ENCODE measurements at regions not wholly inside any gene's neighbourhood (a gene's known extent, or its start where the extent isn't known, plus 50 kb on each side); places are given as distances from the start of the nearest gene placed in this dataset.

GRCh38 chr18:24662412-24662821 lies 202.0 kb downstream of the HRH4 start:
- Histone ChIP-seq H3K4me3 (ENCODE audit: low read length) (no peak overlapping the region), H3K27me3 (ENCODE audit: insufficient read depth, low read length) (no peaks in the 10 kb centered on the region)

GRCh38 chr18:24663026-24663425 lies 202.6 kb downstream of the HRH4 start:
- Histone ChIP-seq H3K27me3 (ENCODE audit: insufficient read depth, low read length) (no peaks in the 10 kb centered on the region), H3K4me3 (ENCODE audit: low read length) (no peak overlapping the region), H3K9me3 (ENCODE audit: low read depth, low read length) (no peaks in the 10 kb centered on the region), H3K4me1 (ENCODE audit: insufficient read depth, low read length) (peaks cover 11% of the 10 kb centered on the region)

More at GRCh38 chr18:24662412-24662821, 202.0 kb downstream of the HRH4 start:
- H3K4me1 ChIP-seq (ENCODE audit: insufficient read depth, low read length) = peaks cover 11% of the 10 kb centered on the region
- no peaks in the 10 kb centered on the region for H3K9me3 ChIP-seq (ENCODE audit: low read depth, low read length)

- no peaks in the 10 kb centered on the region for H3K27me3 ChIP-seq (ENCODE audit: insufficient read depth, low read length)
- H3K4me1 ChIP-seq (ENCODE audit: insufficient read depth, low read length) = no peaks in the 10 kb centered on the region
- no peaks in the 10 kb centered on the region for H3K9me3 ChIP-seq (ENCODE audit: low read depth, low read length)
- no peak overlapping the region for H3K4me3 ChIP-seq (ENCODE audit: low read length)
Measured at GRCh38 chr18:24669015-24669414, 208.6 kb downstream of the HRH4 start.

- Histone ChIP-seq H3K4me1 (ENCODE audit: insufficient read depth, low read length) (no peaks in the 10 kb centered on the region), H3K27me3 (ENCODE audit: insufficient read depth, low read length) (no peaks in the 10 kb centered on the region), H3K9me3 (ENCODE audit: low read depth, low read length) (no peaks in the 10 kb centered on the region), H3K4me3 (ENCODE audit: low read length) (no peak overlapping the region)
Measured at GRCh38 chr18:24669502-24669901, 209.1 kb downstream of the HRH4 start.

GRCh38 chr18:24672165-24672941 lies 211.9 kb downstream of the HRH4 start:
- Histone ChIP-seq H3K4me3 (ENCODE audit: low read length) (no peak overlapping the region), H3K9me3 (ENCODE audit: low read depth, low read length) (no peaks in the 10 kb centered on the region)

GRCh38 chr18:24674200-24674599 lies 213.8 kb downstream of the HRH4 start:
- H3K4me1 ChIP-seq (ENCODE audit: insufficient read depth, low read length) = no peaks in the 10 kb centered on the region
- H3K9me3 ChIP-seq (ENCODE audit: low read depth, low read length) = no peaks in the 10 kb centered on the region
- no peak overlapping the region for H3K4me3 ChIP-seq (ENCODE audit: low read length)
- H3K27me3 ChIP-seq (ENCODE audit: insufficient read depth, low read length) = no peaks in the 10 kb centered on the region

More at GRCh38 chr18:24672165-24672941, 211.9 kb downstream of the HRH4 start:
- Histone ChIP-seq H3K4me1 (ENCODE audit: insufficient read depth, low read length) (no peaks in the 10 kb centered on the region), H3K27me3 (ENCODE audit: insufficient read depth, low read length) (no peaks in the 10 kb centered on the region)

GRCh38 chr18:24674605-24675004 lies 214.2 kb downstream of the HRH4 start:
- no peaks in the 10 kb centered on the region for H3K27me3 ChIP-seq (ENCODE audit: insufficient read depth, low read length)
- no peak overlapping the region for H3K4me3 ChIP-seq (ENCODE audit: low read length)
- no peaks in the 10 kb centered on the region for H3K4me1 ChIP-seq (ENCODE audit: insufficient read depth, low read length)
- no peaks in the 10 kb centered on the region for H3K9me3 ChIP-seq (ENCODE audit: low read depth, low read length)

GRCh38 chr18:24677011-24677410 lies 216.6 kb downstream of the HRH4 start:
- Histone ChIP-seq H3K27me3 (ENCODE audit: insufficient read depth, low read length) (no peaks in the 10 kb centered on the region), H3K4me1 (ENCODE audit: insufficient read depth, low read length) (no peaks in the 10 kb centered on the region), H3K9me3 (ENCODE audit: low read depth, low read length) (no peaks in the 10 kb centered on the region), H3K4me3 (ENCODE audit: low read length) (no peak overlapping the region)

- Histone ChIP-seq H3K9me3 (ENCODE audit: low read depth, low read length) (no peaks in the 10 kb centered on the region), H3K27me3 (ENCODE audit: insufficient read depth, low read length) (no peaks in the 10 kb centered on the region), H3K4me1 (ENCODE audit: insufficient read depth, low read length) (no peaks in the 10 kb centered on the region), H3K4me3 (ENCODE audit: low read length) (no peak overlapping the region)
Measured at GRCh38 chr18:24678107-24678506, 217.7 kb downstream of the HRH4 start.

- Histone ChIP-seq H3K4me1 (ENCODE audit: insufficient read depth, low read length) (no peaks in the 10 kb centered on the region), H3K4me3 (ENCODE audit: low read length) (no peak overlapping the region), H3K27me3 (ENCODE audit: insufficient read depth, low read length) (no peaks in the 10 kb centered on the region), H3K9me3 (ENCODE audit: low read depth, low read length) (no peaks in the 10 kb centered on the region)
Measured at GRCh38 chr18:24678626-24679025, 218.2 kb downstream of the HRH4 start.

- Histone ChIP-seq H3K9me3 (ENCODE audit: low read depth, low read length) (no peaks in the 10 kb centered on the region), H3K4me3 (ENCODE audit: low read length) (no peak overlapping the region), H3K27me3 (ENCODE audit: insufficient read depth, low read length) (no peaks in the 10 kb centered on the region), H3K4me1 (ENCODE audit: insufficient read depth, low read length) (no peaks in the 10 kb centered on the region)
Measured at GRCh38 chr18:24679062-24679461, 218.6 kb downstream of the HRH4 start.

- Histone ChIP-seq H3K4me1 (ENCODE audit: insufficient read depth, low read length) (no peaks in the 10 kb centered on the region), H3K4me3 (ENCODE audit: low read length) (no peak overlapping the region), H3K9me3 (ENCODE audit: low read depth, low read length) (no peaks in the 10 kb centered on the region), H3K27me3 (ENCODE audit: insufficient read depth, low read length) (no peaks in the 10 kb centered on the region)
Measured at GRCh38 chr18:24683925-24684324, 223.5 kb downstream of the HRH4 start.

GRCh38 chr18:24685254-24685959 lies 225.0 kb downstream of the HRH4 start:
- Histone ChIP-seq H3K4me3 (ENCODE audit: low read length) (no peak overlapping the region), H3K9me3 (ENCODE audit: low read depth, low read length) (no peaks in the 10 kb centered on the region), H3K4me1 (ENCODE audit: insufficient read depth, low read length) (no peaks in the 10 kb centered on the region), H3K27me3 (ENCODE audit: insufficient read depth, low read length) (no peaks in the 10 kb centered on the region)

- Histone ChIP-seq H3K9me3 (ENCODE audit: low read depth, low read length) (peaks cover 7% of the 10 kb centered on the region), H3K4me3 (ENCODE audit: low read length) (no peak overlapping the region), H3K4me1 (ENCODE audit: insufficient read depth, low read length) (no peaks in the 10 kb centered on the region)
Measured at GRCh38 chr18:24695168-24695567, 234.7 kb downstream of the HRH4 start.

GRCh38 chr18:24702001-24702515 lies 241.6 kb downstream of the HRH4 start:
- Histone ChIP-seq H3K9me3 (ENCODE audit: low read depth, low read length) (no peaks in the 10 kb centered on the region), H3K4me1 (ENCODE audit: insufficient read depth, low read length) (no peaks in the 10 kb centered on the region), H3K4me3 (ENCODE audit: low read length) (no peak overlapping the region), H3K27me3 (ENCODE audit: insufficient read depth, low read length) (peaks cover 4% of the 10 kb centered on the region)

More at GRCh38 chr18:24695168-24695567, 234.7 kb downstream of the HRH4 start:
- H3K27me3 ChIP-seq (ENCODE audit: insufficient read depth, low read length) = no peaks in the 10 kb centered on the region

Data from mononuclear cell (primary cell).